22Rv1 (cell line): ENCODE measurements at regions not wholly inside any gene's neighbourhood (a gene's known extent, or its start where the extent isn't known, plus 50 kb on each side); places are given as distances from the start of the nearest gene placed in this dataset.
A peak's percentile ranks its signal among the peaks of the same experiment; 100 is the strongest.

Experiments
- H3K27ac ChIP-seq: fragments of 450-650 bp; 2 replicates; pipeline ENCODE4 v1.5.1; 2017
- CTCF ChIP-seq: fragments of 450-650 bp; IDR thresholded peaks from 2 replicates; pipeline ENCODE4 v1.5.1; 2017; ENCODE audit warnings: mild to moderate bottlenecking
- ZFX ChIP-seq: fragments of 450-650 bp; IDR thresholded peaks from 2 replicates; pipeline ENCODE4 v1.6.1; 2017; ENCODE audit warnings: antibody characterized with exemption, borderline replicate concordance

DNA sequence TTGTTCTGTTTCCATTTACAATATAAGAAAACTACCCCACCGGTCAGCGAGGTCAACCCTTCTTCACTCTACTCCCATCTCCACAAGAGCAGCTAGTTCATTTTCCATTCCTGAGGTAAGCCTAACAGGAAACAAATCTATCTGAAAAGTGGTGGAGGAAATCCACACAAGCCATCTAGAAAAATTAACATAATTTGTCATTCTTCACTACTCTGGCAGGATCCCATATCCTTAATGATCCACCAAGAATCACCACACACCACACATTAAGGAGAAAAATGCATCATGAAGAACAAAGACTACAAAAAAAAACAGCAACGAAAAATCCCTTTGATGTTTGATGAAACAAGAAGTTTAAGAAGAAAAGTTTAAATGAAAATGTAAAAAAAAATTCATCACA lies 1771.0 kb downstream of the EFNA5 start:
- TF ChIP-seq ZFX (no peak), CTCF (no peak)
- H3K27ac ChIP-seq: no peak overlapping the region

- TF ChIP-seq CTCF: no peak
- no peak for TF ChIP-seq ZFX
- H3K27ac ChIP-seq: no peak overlapping the region
Measured at GRCh38 chr5:105898183-105898582, 1772.6 kb downstream of the EFNA5 start.

DNA sequence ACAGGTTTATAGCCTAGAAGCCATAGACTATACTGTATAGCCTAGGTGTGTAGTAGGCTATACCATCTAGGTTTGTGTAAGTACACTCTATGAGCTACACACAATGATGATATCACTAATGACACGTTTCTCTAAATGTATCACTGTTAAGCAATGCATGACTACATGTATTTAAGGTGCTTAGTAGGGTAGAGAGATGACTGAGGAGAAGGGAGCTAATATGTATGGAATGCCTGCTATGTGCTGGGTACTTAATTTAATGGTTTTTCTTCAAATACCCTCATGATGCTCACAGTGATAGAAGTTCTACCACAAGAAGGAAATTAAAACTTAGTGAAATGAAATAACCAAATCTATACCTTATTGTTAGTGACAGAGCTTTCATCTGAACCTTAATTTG lies 1785.5 kb downstream of the EFNA5 start:
- no peak for TF ChIP-seq CTCF
- no peak for TF ChIP-seq ZFX
- no peak overlapping the region for H3K27ac ChIP-seq

DNA sequence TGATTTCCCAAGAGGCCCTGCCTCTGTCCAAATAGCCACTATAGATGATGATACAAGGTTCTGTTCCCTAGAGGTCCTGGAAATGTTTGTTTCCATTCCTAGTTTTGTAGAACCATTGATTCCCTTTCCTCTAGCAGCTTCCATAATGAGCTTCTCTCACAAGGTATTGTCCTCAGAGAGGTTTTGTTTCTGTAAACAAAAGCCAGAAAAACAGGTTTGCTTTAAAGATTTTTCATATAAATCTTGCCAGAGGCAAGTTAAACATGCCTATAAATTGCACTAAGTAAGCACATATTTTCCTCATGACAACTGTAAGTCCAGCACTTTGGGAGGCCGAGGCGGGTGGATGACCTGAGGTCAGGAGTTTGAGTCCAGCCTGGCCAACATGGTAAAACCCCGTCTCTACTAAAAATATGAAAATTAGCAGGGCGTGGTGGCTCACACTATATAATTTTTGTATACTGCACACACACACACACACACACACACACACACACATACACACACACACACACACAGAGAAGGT lies 1787.7 kb downstream of the EFNA5 start:
- H3K27ac ChIP-seq: peak overlapping the region; percentile 53
- TF ChIP-seq ZFX: no peak
- no peak for TF ChIP-seq CTCF

DNA sequence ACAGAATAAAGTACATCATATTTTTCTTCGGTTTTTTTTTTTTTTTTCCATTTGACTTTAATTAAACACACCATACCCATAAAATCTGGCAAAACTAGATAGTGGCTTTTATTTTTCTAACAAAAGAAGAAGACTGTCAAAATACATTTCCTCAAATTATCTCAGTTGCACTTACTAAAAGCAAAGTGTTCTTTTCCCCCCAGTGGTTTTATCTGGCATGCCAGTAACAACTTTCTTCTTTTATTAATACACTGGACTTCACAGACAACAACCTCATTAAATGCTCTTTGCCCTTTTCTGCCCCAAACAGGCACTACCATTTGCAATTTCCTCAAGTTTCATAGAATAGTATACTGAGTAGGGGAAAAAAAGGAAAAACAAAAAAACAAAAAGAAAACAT lies 1792.3 kb downstream of the EFNA5 start:
- H3K27ac ChIP-seq: no peak overlapping the region
- TF ChIP-seq CTCF: no peak
- no peak for TF ChIP-seq ZFX

- no peak overlapping the region for H3K27ac ChIP-seq
- TF ChIP-seq CTCF (0 out of 2 replicates have a peak, but pooled peaks have one; percentile 12), ZFX (no peak)
Measured at GRCh38 chr5:105877592-105877991, 1793.1 kb downstream of the EFNA5 start.

GRCh38 chr5:105874316-105874715 lies 1796.4 kb downstream of the EFNA5 start:
- no peak for TF ChIP-seq CTCF
- no peak for TF ChIP-seq ZFX
- no peak overlapping the region for H3K27ac ChIP-seq
